ENCODE measurements at regions not wholly inside any gene's neighbourhood (a gene's known extent, or its start where the extent isn't known, plus 50 kb on each side); places are given as distances from the start of the nearest gene placed in this dataset.
"Not testable (repeated sequence)": the region's sequence is repeated elsewhere in the genome, so short reads cannot be mapped to it uniquely, and the experiment has no call there.

- TF ChIP-seq POLR2AphosphoS5 (IDR thresholded peaks at IDR 0.05; ENCODE audit: low read depth, low read length); CREB1 (IDR thresholded peaks at IDR 0.05); CTBP2 (IDR thresholded peaks at IDR 0.05; ENCODE audit: borderline replicate concordance, insufficient read depth, insufficient read length, low read length); ASH2L (IDR thresholded peaks at IDR 0.05; ENCODE audit: low read length); KDM5A (IDR thresholded peaks at IDR 0.05; ENCODE audit: low read length); TCF12 (IDR thresholded peaks at IDR 0.05; ENCODE audit: low read depth, low read length); TAF1 (IDR thresholded peaks at IDR 0.05; ENCODE audit: low read depth, low read length); SP1 (IDR thresholded peaks at IDR 0.05; ENCODE audit: low read depth, low read length): not testable (repeated sequence)
Observed at GRCh38 chr10:33480417-33480816, 145.9 kb upstream of the NRP1 start.

Data from H1 (cell line).